ENCODE measurements at regions not wholly inside any gene's neighbourhood (a gene's known extent, or its start where the extent isn't known, plus 50 kb on each side); places are given as distances from the start of the nearest gene placed in this dataset.

- Histone ChIP-seq H3K27me3 (ENCODE audit: insufficient read depth, low read length) (no peaks in the 10 kb centered on the region), H3K27ac (ENCODE audit: low read depth, low read length) (no peak overlapping the region), H3K36me3 (ENCODE audit: insufficient read depth, low read length) (no peaks in the 10 kb centered on the region), H3K9me3 (ENCODE audit: insufficient read depth, low read depth, low read length) (no peaks in the 10 kb centered on the region), H4K20me1 (ENCODE audit: insufficient read depth, low read length) (no peaks in the 10 kb centered on the region), H3K4me1 (ENCODE audit: insufficient read depth, low read length) (no peaks in the 10 kb centered on the region), H3K4me2 (ENCODE audit: low read length) (no peak overlapping the region), H3K9ac (ENCODE audit: low read length) (no peak overlapping the region), H2AFZ (ENCODE audit: low read depth, low read length) (no peak overlapping the region), H3K79me2 (ENCODE audit: insufficient read depth, low read length) (no peaks in the 10 kb centered on the region), H3K4me3 (ENCODE audit: insufficient read depth, low read depth, low read length) (no peak overlapping the region)
- Mint-ChIP-seq H3K9me3 (ENCODE audit: unreplicated experiment) (no peaks in the 10 kb centered on the region), H3K27ac (ENCODE audit: unreplicated experiment) (no peak overlapping the region), H3K4me1 (ENCODE audit: low read depth, unreplicated experiment) (no peaks in the 10 kb centered on the region), H3K27me3 (ENCODE audit: low read depth, unreplicated experiment) (peaks cover 2% of the 10 kb centered on the region), H3K36me3 (ENCODE audit: low read depth, unreplicated experiment) (no peaks in the 10 kb centered on the region), H3K4me3 (ENCODE audit: unreplicated experiment) (no peak overlapping the region)
- FAIRE-seq: no peak
- no peak for DNase-seq (ENCODE audit: low read depth)
- TF ChIP-seq CTCF (IDR thresholded peaks at IDR 0.05; ENCODE audit: insufficient read depth, low read depth, low read length) (no peak), EZH2 (IDR thresholded peaks at IDR 0.05; ENCODE audit: insufficient read depth, low read length) (no peak)
Observed at GRCh38 chr7:119320316-119320715, 952.7 kb upstream of the KCND2 start.

DNA sequence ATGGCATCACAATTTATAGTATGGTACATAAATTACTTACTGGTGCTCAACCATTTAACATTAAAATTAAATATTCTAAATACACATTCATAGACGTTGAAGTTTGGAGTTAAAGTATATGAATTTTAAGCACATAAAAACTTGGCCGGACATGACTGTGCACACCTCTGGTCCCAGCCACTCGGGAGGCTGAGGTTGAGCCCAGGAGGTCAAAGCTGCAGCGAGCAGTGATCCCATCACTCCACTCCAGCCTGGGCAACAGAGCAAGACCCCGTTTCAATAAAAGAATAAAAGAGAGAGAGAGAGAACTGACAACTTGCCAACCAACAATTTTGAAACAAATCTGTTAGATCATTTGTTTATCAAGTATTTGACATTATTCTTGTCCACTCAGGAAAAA lies 943.3 kb upstream of the KCND2 start:
- TF ChIP-seq EZH2 (IDR thresholded peaks at IDR 0.05; ENCODE audit: insufficient read depth, low read length) (no peak), CTCF (IDR thresholded peaks at IDR 0.05; ENCODE audit: insufficient read depth, low read depth, low read length) (no peak)
- H3K79me2 ChIP-seq (ENCODE audit: insufficient read depth, low read length): no peaks in the 10 kb centered on the region
- FAIRE-seq (no peak), DNase-seq (ENCODE audit: low read depth) (no peak)
- H3K4me3 ChIP-seq (ENCODE audit: insufficient read depth, low read depth, low read length): no peak overlapping the region
- H2AFZ ChIP-seq (ENCODE audit: low read depth, low read length): no peak overlapping the region
- no peak overlapping the region for H3K27ac Mint-ChIP-seq (ENCODE audit: unreplicated experiment)
- no peak overlapping the region for H3K4me3 Mint-ChIP-seq (ENCODE audit: unreplicated experiment)
- no peak overlapping the region for H3K9ac ChIP-seq (ENCODE audit: low read length)
- H3K36me3 ChIP-seq (ENCODE audit: insufficient read depth, low read length): no peaks in the 10 kb centered on the region
- H3K4me1 Mint-ChIP-seq (ENCODE audit: low read depth, unreplicated experiment): no peaks in the 10 kb centered on the region
- H3K27me3 ChIP-seq (ENCODE audit: insufficient read depth, low read length): no peaks in the 10 kb centered on the region
- H3K4me1 ChIP-seq (ENCODE audit: insufficient read depth, low read length): no peaks in the 10 kb centered on the region
- H4K20me1 ChIP-seq (ENCODE audit: insufficient read depth, low read length): no peaks in the 10 kb centered on the region
- H3K9me3 ChIP-seq (ENCODE audit: insufficient read depth, low read depth, low read length): no peaks in the 10 kb centered on the region
- no peaks in the 10 kb centered on the region for H3K9me3 Mint-ChIP-seq (ENCODE audit: unreplicated experiment)
- H3K27me3 Mint-ChIP-seq (ENCODE audit: low read depth, unreplicated experiment): no peaks in the 10 kb centered on the region
- no peak overlapping the region for H3K27ac ChIP-seq (ENCODE audit: low read depth, low read length)
- H3K36me3 Mint-ChIP-seq (ENCODE audit: low read depth, unreplicated experiment): no peaks in the 10 kb centered on the region
- no peak overlapping the region for H3K4me2 ChIP-seq (ENCODE audit: low read length)

GRCh38 chr7:119335405-119335804 lies 937.6 kb upstream of the KCND2 start:
- no peak overlapping the region for H3K27ac ChIP-seq (ENCODE audit: low read depth, low read length)
- H3K4me1 Mint-ChIP-seq (ENCODE audit: low read depth, unreplicated experiment): no peaks in the 10 kb centered on the region
- no peak overlapping the region for H3K4me3 ChIP-seq (ENCODE audit: insufficient read depth, low read depth, low read length)
- peaks cover 1% of the 10 kb centered on the region for H3K9me3 Mint-ChIP-seq (ENCODE audit: unreplicated experiment)
- FAIRE-seq (no peak), DNase-seq (ENCODE audit: low read depth) (no peak)
- no peaks in the 10 kb centered on the region for H4K20me1 ChIP-seq (ENCODE audit: insufficient read depth, low read length)
- no peaks in the 10 kb centered on the region for H3K9me3 ChIP-seq (ENCODE audit: insufficient read depth, low read depth, low read length)
- no peaks in the 10 kb centered on the region for H3K27me3 Mint-ChIP-seq (ENCODE audit: low read depth, unreplicated experiment)
- H3K27me3 ChIP-seq (ENCODE audit: insufficient read depth, low read length): no peaks in the 10 kb centered on the region
- no peak overlapping the region for H3K27ac Mint-ChIP-seq (ENCODE audit: unreplicated experiment)
- no peak overlapping the region for H3K9ac ChIP-seq (ENCODE audit: low read length)
- H2AFZ ChIP-seq (ENCODE audit: low read depth, low read length): no peak overlapping the region
- H3K4me2 ChIP-seq (ENCODE audit: low read length): no peak overlapping the region
- H3K79me2 ChIP-seq (ENCODE audit: insufficient read depth, low read length): no peaks in the 10 kb centered on the region
- no peaks in the 10 kb centered on the region for H3K36me3 ChIP-seq (ENCODE audit: insufficient read depth, low read length)
- H3K4me3 Mint-ChIP-seq (ENCODE audit: unreplicated experiment): no peak overlapping the region
- TF ChIP-seq CTCF (IDR thresholded peaks at IDR 0.05; ENCODE audit: insufficient read depth, low read depth, low read length): no peak
- TF ChIP-seq EZH2 (IDR thresholded peaks at IDR 0.05; ENCODE audit: insufficient read depth, low read length): no peak
- H3K4me1 ChIP-seq (ENCODE audit: insufficient read depth, low read length): no peaks in the 10 kb centered on the region
- H3K36me3 Mint-ChIP-seq (ENCODE audit: low read depth, unreplicated experiment): no peaks in the 10 kb centered on the region

All from astrocyte (in vitro differentiated cells and primary cell).